ENCODE measurements at regions not wholly inside any gene's neighbourhood (a gene's known extent, or its start where the extent isn't known, plus 50 kb on each side); places are given as distances from the start of the nearest gene placed in this dataset.

GRCh38 chr9:633461-633860 is 208.0 kb upstream of the DMRT1 start:
- no peak for DNase-seq

DNA sequence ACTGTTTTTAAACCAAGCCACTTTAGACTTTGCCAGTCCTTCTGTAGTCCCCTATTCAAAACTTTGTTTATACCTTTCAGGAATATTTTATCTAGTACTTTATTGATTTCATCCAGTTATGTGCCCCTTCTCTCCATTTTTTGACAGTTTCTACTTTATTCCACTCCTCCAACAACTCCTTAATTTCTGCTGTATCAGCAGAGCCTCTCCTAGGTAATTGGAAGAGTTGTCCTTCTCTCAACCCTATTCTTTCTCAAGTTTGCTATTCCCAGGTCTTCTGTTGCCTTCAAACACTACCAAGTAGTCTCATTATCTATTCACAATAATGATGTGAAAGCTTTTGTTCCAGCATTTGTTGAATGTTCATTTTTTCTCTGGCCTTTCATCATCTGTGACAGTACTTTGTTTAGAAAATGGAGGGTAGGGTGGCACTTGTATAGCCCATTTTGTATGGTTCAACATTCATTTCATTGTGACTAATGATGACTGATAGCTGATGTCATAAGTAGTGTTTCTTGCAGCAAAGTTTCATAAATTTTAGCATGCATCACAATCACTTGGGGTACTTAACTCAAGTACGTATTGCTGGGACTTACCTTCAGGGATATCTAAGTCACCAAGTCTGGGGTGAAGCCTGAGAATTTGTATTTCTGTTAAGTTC is 204.4 kb upstream of the DMRT1 start:
- DNase-seq, result no peak

DNA sequence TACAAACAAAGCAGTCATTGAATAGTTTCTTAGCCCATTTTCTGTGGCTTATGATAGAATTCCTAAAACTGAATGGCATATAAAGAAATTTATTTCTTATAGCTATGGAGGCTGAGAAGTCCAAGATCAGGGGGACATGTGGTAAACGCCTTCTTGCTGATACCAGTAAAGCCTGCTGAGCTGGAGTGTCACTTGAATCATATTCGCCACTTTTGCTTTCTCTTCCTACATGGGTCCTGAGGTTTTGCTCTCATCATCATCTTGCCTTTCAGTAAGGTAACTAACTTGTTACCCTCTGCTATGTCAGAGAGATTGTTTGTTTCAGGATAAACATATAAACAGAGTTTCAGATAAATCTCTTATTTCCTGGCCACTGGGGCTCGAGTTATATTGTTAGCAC is 203.3 kb upstream of the DMRT1 start:
- DNase-seq, result no peak

GRCh38 chr9:642014-642413 is 199.5 kb upstream of the DMRT1 start:
- DNase-seq, result no peak

GRCh38 chr9:643966-644365 is 197.5 kb upstream of the DMRT1 start:
- DNase-seq, result no peak

DNA sequence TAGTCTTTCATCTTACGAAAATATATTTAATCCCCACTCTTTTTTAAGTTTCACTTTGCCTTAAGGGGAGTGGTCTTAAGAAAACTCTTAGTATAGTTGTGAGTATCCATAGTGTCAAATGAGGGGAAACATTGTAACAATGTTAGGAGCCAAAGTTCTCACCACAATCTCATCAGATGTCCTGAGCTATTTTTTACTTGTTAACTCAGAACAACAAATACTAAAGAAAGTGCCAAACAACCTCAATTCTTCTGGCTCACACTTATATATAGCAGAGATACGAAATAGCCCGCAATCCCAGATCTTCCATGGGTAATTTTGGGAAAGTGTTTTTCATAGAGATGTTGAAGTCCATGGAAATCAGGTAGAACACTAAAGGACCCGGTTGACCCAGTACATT is 194.0 kb upstream of the DMRT1 start:
- DNase-seq, result no peak

DNA sequence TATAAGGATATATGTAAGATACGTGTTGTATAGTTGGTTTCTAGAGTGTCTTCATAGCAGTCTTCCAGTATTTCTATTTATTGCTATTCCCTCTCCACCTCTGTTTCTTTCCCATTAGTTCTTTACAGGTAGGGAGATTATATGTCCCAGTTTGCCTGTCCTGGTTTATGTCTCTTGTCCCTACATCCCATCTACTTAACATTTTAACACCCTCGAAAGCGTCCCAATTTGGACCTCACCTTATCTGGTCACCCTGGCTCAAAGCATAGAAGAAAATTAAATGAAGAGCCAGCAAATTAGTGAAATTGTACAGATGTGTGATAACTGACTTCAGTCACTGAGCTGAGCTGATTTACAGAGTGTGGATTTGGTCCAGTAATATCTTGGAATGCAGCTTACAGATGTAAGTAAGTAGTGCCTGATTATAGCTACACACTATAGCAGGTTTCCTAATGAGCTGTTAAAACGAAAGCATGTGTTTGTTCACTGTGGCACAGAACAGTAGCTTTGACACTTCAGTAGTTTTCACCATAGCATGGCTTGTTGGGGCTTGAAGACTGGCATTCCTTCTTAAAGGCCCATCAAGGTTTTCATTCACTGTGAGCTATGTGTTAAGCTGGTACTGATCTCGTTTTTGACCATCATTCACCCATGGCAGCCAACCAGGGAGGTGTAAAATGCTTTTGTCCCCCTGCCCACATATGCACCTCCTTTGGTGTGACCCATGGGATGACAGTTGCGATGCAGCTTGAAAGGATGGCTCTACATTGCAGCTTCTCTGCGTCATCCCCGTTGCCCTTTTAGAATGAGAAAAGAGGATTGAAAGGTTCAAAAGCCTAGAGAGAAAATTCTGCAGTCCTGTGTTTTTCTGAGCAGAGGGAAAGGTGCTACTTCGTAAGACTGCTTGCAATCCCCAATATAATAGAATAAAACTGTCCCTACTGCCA is 192.1 kb upstream of the DMRT1 start:
- no peak for DNase-seq

GRCh38 chr9:650362-650761 is 191.1 kb upstream of the DMRT1 start:
- DNase-seq, result no peak

- DNase-seq, result no peak
These were observed 190.1 kb upstream of the DMRT1 start for GRCh38 chr9:651371-651770.

GRCh38 chr9:652914-653313 is 188.6 kb upstream of the DMRT1 start:
- no peak for DNase-seq

DNA sequence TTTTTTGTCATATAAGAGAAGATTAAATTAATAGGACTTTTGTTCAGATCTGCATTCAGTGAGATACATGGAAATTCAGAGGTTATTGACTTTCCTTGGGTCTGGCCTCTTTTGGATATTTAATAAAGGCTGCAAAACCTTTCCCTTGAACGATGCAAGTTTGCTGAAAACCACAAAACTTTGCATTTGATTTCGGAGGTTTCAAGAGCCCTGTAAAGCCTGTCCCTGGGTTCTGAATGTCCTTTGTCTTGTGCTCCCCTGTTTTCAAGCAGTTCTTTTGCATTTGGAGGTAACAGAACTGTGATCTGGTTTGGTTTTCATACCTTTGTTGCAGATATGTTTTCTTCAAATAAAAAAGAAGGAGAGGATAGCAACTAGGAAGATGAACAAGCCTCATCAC is 188.1 kb upstream of the DMRT1 start:
- no peak for DNase-seq

DNA sequence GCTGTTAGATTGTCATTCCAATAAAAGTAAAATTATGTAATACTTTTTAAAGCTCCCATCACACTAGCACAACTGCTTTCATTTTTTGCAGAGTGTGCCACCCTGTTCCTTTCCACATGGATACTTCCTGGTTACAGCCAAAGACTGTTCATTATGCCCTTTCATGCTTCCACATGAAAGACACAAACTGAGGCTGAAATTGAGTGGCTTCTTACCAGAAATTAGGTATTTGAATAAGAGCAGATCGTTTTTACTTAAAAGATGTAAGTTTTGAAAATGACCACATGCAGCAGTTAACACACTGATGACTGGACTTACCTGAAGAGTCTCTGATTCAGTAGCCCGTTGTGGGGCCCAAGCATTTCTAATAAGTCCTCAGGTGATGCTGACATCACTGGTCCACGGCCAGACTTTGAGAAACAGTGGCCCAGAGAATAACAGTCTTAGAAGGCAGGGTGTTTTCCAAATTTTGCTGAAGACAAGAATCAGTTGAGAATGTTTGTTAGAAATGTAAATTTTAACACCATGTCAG is 187.6 kb upstream of the DMRT1 start:
- DNase-seq, result no peak

DNA sequence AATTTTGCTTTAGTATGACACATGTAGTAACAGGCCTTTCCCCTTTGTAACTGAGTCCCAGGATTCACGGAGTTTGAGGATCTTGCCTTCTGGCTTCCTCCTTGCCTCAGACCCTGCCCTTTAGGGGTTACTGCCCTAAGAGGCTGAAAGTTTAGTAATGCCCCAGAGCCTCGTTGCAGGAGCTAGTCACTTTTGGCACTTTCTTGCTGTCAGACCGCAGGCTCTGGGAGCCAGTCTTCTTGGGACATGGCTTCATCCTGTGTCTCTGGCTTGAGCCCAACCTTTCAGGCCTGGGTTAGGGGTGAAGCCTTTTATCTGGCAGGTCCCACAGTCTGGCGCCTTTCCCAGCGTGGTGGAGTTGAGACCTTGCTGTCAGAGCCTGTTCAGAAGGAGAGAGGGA is 185.6 kb upstream of the DMRT1 start:
- DNase-seq, result no peak

DNA sequence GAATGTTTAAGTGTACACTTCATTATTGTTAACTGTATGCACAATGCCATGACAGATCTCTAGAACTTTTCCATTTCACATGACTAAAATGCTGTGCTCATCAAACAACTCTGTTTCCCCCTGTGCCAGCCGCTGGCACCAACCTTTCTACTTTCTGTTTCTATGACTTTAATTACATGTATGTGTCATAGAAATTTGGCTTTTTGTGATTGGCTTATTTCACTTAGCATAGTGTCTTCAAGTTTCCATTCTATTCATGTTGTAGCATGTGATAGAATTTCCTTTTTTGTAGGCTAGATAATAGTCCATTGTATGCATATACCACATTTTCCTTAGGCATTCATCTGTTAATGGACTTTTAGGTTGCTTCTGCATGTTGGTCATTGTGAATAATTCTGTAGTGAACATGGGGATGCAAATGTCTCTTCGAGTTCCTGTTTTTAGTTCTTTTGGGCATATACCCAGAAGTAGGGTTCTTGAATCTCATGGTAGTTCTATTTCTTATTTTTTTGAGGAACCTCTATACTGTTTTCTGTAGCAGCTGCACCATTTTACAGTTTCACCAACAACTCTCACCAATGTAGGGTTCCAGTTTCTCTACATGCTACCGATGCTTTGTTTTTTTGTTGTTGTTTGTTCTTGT is 184.4 kb upstream of the DMRT1 start:
- DNase-seq, result no peak

DNA sequence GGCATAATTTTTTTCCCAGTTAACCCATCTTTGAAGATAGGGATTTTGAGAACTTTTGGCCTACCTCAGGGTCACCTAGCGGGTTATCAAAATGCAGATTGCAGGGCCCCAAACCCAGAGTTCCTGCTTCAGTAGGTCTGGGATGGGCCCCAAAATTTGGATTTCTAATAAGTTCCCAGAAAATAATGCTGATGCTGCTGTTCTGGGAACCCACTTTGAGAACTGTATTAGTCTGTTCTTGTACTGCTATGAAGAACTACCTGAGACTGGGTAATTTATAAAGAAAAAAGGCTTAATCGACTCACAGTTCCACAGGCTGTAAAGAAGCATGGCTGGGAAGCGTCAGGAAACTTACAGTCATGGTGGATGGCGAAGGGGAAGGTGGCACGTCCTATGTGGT is 182.2 kb upstream of the DMRT1 start:
- no peak for DNase-seq

DNA sequence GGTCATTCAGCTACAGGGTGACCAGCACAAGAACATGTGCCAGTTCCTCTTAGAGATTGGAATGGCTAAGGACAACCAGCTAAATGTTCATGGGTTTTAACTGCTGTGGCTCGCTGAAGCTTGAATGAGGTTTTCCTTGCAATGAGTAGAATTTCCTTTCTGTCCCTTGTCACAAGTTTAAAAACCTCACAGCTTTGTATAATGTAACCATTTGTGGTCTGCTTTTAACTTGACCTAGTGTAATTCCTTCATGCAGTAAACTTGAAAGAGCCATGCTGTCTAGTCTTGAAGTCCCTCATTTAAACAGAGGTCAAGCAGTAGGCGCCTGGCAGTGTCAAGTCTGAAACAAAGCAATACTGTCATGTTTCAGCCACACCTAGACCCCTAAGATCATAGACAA is 181.3 kb upstream of the DMRT1 start:
- DNase-seq, result no peak

GRCh38 chr9:663541-663940 is 178.0 kb upstream of the DMRT1 start:
- DNase-seq, result no peak

DNA sequence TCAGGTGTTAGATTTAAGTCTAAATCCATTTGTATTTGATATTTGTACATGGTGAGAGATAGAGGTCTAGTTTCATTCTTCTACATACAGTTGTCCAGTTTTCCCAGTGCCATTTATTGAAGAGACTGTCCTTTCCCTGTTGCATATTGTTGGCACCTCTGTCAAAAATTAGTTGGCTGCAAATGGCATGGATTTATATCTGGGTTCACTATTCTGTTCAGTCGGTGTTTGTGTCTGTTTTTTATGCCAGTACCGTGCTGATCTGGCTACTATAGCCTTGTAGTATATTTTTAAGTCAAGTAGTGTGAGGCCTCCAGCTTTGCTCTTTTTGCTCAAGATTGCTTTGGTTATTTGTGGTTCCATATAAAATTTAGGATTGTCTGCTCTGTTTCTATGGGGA is 176.2 kb upstream of the DMRT1 start:
- DNase-seq, result no peak

GRCh38 chr9:671997-672396 is 169.5 kb upstream of the DMRT1 start:
- DNase-seq, result no peak

- no peak for DNase-seq
These were observed 168.6 kb upstream of the DMRT1 start for GRCh38 chr9:672851-673250.

GRCh38 chr9:673264-673965 is 168.1 kb upstream of the DMRT1 start:
- DNase-seq, result peak; percentile 17

- DNase-seq, result no peak
These were observed 167.5 kb upstream of the DMRT1 start for GRCh38 chr9:673966-674526.
